ENCODE measurements at regions not wholly inside any gene's neighbourhood (a gene's known extent, or its start where the extent isn't known, plus 50 kb on each side); places are given as distances from the start of the nearest gene placed in this dataset.

GRCh38 chr18:65990174-65990690 lies 239.4 kb downstream of the CDH7 start:
- Histone ChIP-seq H3K4me3 (no peak overlapping the region), H3K27me3 (no peaks in the 10 kb centered on the region), H3K36me3 (no peaks in the 10 kb centered on the region), H3K4me1 (no peaks in the 10 kb centered on the region), H3K9me3 (no peaks in the 10 kb centered on the region), H3K27ac (no peak overlapping the region)
- no peak for DNase-seq
- TF ChIP-seq POLR2A (IDR thresholded peaks at IDR 0.05) = no peak
- TF ChIP-seq, protein P1, sequence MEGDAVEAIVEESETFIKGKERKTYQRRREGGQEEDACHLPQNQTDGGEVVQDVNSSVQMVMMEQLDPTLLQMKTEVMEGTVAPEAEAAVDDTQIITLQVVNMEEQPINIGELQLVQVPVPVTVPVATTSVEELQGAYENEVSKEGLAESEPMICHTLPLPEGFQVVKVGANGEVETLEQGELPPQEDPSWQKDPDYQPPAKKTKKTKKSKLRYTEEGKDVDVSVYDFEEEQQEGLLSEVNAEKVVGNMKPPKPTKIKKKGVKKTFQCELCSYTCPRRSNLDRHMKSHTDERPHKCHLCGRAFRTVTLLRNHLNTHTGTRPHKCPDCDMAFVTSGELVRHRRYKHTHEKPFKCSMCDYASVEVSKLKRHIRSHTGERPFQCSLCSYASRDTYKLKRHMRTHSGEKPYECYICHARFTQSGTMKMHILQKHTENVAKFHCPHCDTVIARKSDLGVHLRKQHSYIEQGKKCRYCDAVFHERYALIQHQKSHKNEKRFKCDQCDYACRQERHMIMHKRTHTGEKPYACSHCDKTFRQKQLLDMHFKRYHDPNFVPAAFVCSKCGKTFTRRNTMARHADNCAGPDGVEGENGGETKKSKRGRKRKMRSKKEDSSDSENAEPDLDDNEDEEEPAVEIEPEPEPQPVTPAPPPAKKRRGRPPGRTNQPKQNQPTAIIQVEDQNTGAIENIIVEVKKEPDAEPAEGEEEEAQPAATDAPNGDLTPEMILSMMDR (IDR thresholded peaks at IDR 0.05) = no peak

GRCh38 chr18:65988972-65989371 lies 238.2 kb downstream of the CDH7 start:
- Histone ChIP-seq H3K4me1 (no peaks in the 10 kb centered on the region), H3K27me3 (no peaks in the 10 kb centered on the region)
- TF ChIP-seq POLR2A (IDR thresholded peaks at IDR 0.05) = no peak
- TF ChIP-seq, protein P1 (IDR thresholded peaks at IDR 0.05) = no peak

GRCh38 chr18:65988386-65988785 lies 237.6 kb downstream of the CDH7 start:
- TF ChIP-seq, protein P1 (IDR thresholded peaks at IDR 0.05) = no peak
- no peak for TF ChIP-seq POLR2A (IDR thresholded peaks at IDR 0.05)
- Histone ChIP-seq H3K27ac (no peak overlapping the region), H3K4me3 (no peak overlapping the region), H3K27me3 (no peaks in the 10 kb centered on the region), H3K4me1 (no peaks in the 10 kb centered on the region), H3K9me3 (no peaks in the 10 kb centered on the region), H3K36me3 (no peaks in the 10 kb centered on the region)
- no peak for DNase-seq

More at GRCh38 chr18:65988972-65989371, 238.2 kb downstream of the CDH7 start:
- Histone ChIP-seq H3K27ac (no peak overlapping the region), H3K36me3 (no peaks in the 10 kb centered on the region), H3K9me3 (no peaks in the 10 kb centered on the region), H3K4me3 (no peak overlapping the region)
- no peak for DNase-seq

- no peaks in the 10 kb centered on the region for H3K27me3 ChIP-seq
- TF ChIP-seq, protein P1 (IDR thresholded peaks at IDR 0.05) = no peak
- no peak for TF ChIP-seq POLR2A (IDR thresholded peaks at IDR 0.05)
- H3K27ac ChIP-seq = no peak overlapping the region
- no peak overlapping the region for H3K4me3 ChIP-seq
- H3K36me3 ChIP-seq = no peaks in the 10 kb centered on the region
- no peaks in the 10 kb centered on the region for H3K4me1 ChIP-seq
- no peak for DNase-seq
- H3K9me3 ChIP-seq = peaks cover 0 to 3% (median 0%) of the 10 kb centered on the region in 4 donors
These were observed 232.9 kb downstream of the CDH7 start for GRCh38 chr18:65983750-65984149.

DNA sequence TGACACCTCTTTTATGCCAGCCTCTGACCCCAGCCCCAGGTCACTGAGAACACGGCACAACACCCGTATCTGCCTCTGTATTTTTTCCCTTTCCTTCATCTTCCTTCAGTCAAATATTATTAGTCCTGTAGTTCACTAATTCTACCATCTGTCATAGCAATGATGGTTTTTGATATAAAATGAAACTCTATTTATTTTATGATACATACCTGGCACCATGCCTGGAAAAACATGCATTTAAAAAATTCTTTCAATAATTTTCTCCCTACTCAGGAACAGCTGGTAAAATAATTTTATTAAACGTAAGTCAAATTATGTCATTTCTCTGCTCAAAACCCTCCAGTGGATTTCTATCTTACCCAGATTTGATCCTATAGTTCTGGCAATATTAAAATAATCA lies 224.7 kb downstream of the CDH7 start:
- Histone ChIP-seq H3K27me3 (no peaks in the 10 kb centered on the region), H3K4me1 (no peaks in the 10 kb centered on the region), H3K27ac (no peak overlapping the region), H3K9me3 (no peaks in the 10 kb centered on the region), H3K36me3 (no peaks in the 10 kb centered on the region), H3K4me3 (no peak overlapping the region)
- DNase-seq = no peak
- no peak for TF ChIP-seq POLR2A (IDR thresholded peaks at IDR 0.05)
- TF ChIP-seq, protein P1 (IDR thresholded peaks at IDR 0.05) = no peak

- Histone ChIP-seq H3K4me1 (no peaks in the 10 kb centered on the region), H3K9me3 (no peaks in the 10 kb centered on the region), H3K36me3 (no peaks in the 10 kb centered on the region), H3K27ac (no peak overlapping the region), H3K4me3 (no peak overlapping the region), H3K27me3 (no peaks in the 10 kb centered on the region)
- DNase-seq = no peak
- TF ChIP-seq POLR2A (IDR thresholded peaks at IDR 0.05) = no peak
- TF ChIP-seq, protein P1 (IDR thresholded peaks at IDR 0.05) = no peak
These were observed 223.9 kb downstream of the CDH7 start for GRCh38 chr18:65974758-65975157.
